HEK293 (cell line): ENCODE measurements at regions not wholly inside any gene's neighbourhood (a gene's known extent, or its start where the extent isn't known, plus 50 kb on each side); places are given as distances from the start of the nearest gene placed in this dataset.

Experiments used
- CTCF ChIA-PET: fragments of 350-600 bp; formaldehyde crosslinking; extraction: SDS; loops from one replicate; lab custom pipeline; 2021; ENCODE audit warnings: antibody characterized with exemption; lab: Yijun Ruan, JAX
- POLR2A ChIA-PET: fragments of 300-600 bp; formaldehyde crosslinking; extraction: SDS; loops from one replicate; lab custom pipeline; 2020; ENCODE audit warnings: antibody characterized with exemption, inconsistent platforms; lab: Yijun Ruan, JAX
- H3K27ac ChIP-seq: fragments of 200-500 bp; sonication (Bioruptor generic); 2 replicates; pipeline ENCODE4 v1.5.1; 2014; ENCODE audit warnings: low read depth, low read length, control low read depth, inconsistent platforms; ENCODE audit errors: extremely low read depth
- H3K36me3 ChIP-seq, 2 experiments: fragments of 200-500 bp in 1 of 2; sonication (Bioruptor generic) in 1 of 2; 1 replicate in 1 of 2; 2 replicates in 1 of 2; pipeline ENCODE4 v1.5.1; 2014 to 2017; ENCODE audit warnings: inconsistent platforms in 2 of 2, low read length in 2 of 2; ENCODE audit not compliant: control insufficient read depth in 2 of 2, insufficient read depth in 1 of 2
- H3K4me1 ChIP-seq: fragments of 200-500 bp; sonication (Bioruptor generic); 2 replicates; pipeline ENCODE4 v1.5.1; 2014; ENCODE audit warnings: mild to moderate bottlenecking, low read length, inconsistent platforms; ENCODE audit not compliant: control insufficient read depth, insufficient read depth
- H3K4me3 ChIP-seq: 2 replicates; pipeline ENCODE4 v1.5.1; 2011; ENCODE audit warnings: low read depth, mild to moderate bottlenecking, control low read depth, low read length, moderate library complexity
- H3K9me3 ChIP-seq: fragments of 200-500 bp; sonication (Bioruptor generic); 2 replicates; pipeline ENCODE4 v1.5.1; 2014; ENCODE audit warnings: low read depth, low read length, inconsistent platforms; ENCODE audit not compliant: control insufficient read depth, insufficient read depth
- CTCF ChIP-seq: fragments of 450-650 bp; formaldehyde crosslinking; IDR thresholded peaks from 2 replicates; pipeline ENCODE4 v1.5.1; 2016; ENCODE audit warnings: missing biosample characterization, missing genetic modification characterization
- HIC1 ChIP-seq: fragments of 450-650 bp; formaldehyde crosslinking; IDR thresholded peaks from 2 replicates; pipeline ENCODE4 v1.5.1; 2016; ENCODE audit warnings: missing biosample characterization, missing genetic modification characterization
- IKZF3 ChIP-seq: fragments of 450-650 bp; IDR thresholded peaks from 2 replicates; pipeline ENCODE4 v1.5.0; 2018; ENCODE audit warnings: missing biosample characterization, mild to moderate bottlenecking, missing genetic modification characterization, moderate library complexity
- PATZ1 ChIP-seq: fragments of 450-650 bp; formaldehyde crosslinking; IDR thresholded peaks from 2 replicates; pipeline ENCODE4 v1.5.1; 2016; ENCODE audit warnings: missing biosample characterization, missing genetic modification characterization
- ZBTB8A ChIP-seq: fragments of 450-650 bp; formaldehyde crosslinking; IDR thresholded peaks from 2 replicates; pipeline ENCODE4 v1.5.1; 2016; ENCODE audit warnings: missing biosample characterization, missing genetic modification characterization
- ZNF114 ChIP-seq: fragments of 450-650 bp; formaldehyde crosslinking; IDR thresholded peaks from 2 replicates; pipeline ENCODE4 v1.5.0; 2017; ENCODE audit warnings: missing biosample characterization, missing genetic modification characterization
- ZNF184 ChIP-seq: fragments of 450-650 bp; IDR thresholded peaks from 2 replicates; pipeline ENCODE4 v1.5.1; 2018; ENCODE audit warnings: missing biosample characterization, mild to moderate bottlenecking, missing genetic modification characterization
- ZNF416 ChIP-seq: fragments of 450-650 bp; formaldehyde crosslinking; IDR thresholded peaks from 2 replicates; pipeline ENCODE4 v1.5.1; 2016; ENCODE audit warnings: missing biosample characterization, missing genetic modification characterization
- ZNF501 ChIP-seq: fragments of 450-650 bp; formaldehyde crosslinking; IDR thresholded peaks from 2 replicates; pipeline ENCODE4 v1.5.1; 2016; ENCODE audit warnings: missing biosample characterization, missing genetic modification characterization
- ZNF510 ChIP-seq: fragments of 450-650 bp; formaldehyde crosslinking; IDR thresholded peaks from 2 replicates; pipeline ENCODE4 v1.5.1; 2018; ENCODE audit warnings: mild to moderate bottlenecking, missing genetic modification characterization, missing biosample characterization; ENCODE audit not compliant: insufficient replicate concordance
- ZNF548 ChIP-seq: fragments of 450-650 bp; formaldehyde crosslinking; IDR thresholded peaks from 2 replicates; pipeline ENCODE4 v1.5.1; 2016; ENCODE audit warnings: missing biosample characterization, missing genetic modification characterization
- ZNF549 ChIP-seq: fragments of 450-650 bp; IDR thresholded peaks from 2 replicates; pipeline ENCODE4 v1.5.1; 2018; ENCODE audit warnings: missing biosample characterization, missing genetic modification characterization, mild to moderate bottlenecking, inconsistent platforms, moderate library complexity
- ZNF585B ChIP-seq: fragments of 450-650 bp; formaldehyde crosslinking; IDR thresholded peaks from 2 replicates; pipeline ENCODE4 v1.5.1; 2016; ENCODE audit warnings: missing biosample characterization, missing genetic modification characterization
- ZNF670 ChIP-seq: fragments of 450-650 bp; formaldehyde crosslinking; IDR thresholded peaks from 2 replicates; pipeline ENCODE4 v1.5.1; 2016; ENCODE audit warnings: missing biosample characterization, missing genetic modification characterization, low read depth
- ZNF747 ChIP-seq: fragments of 450-650 bp; formaldehyde crosslinking; IDR thresholded peaks from 2 replicates; pipeline ENCODE4 v1.5.1; 2016; ENCODE audit warnings: missing biosample characterization, missing genetic modification characterization
- ZNF830 ChIP-seq: fragments of 450-650 bp; IDR thresholded peaks from 2 replicates; pipeline ENCODE4 v1.5.0; 2018; ENCODE audit warnings: missing biosample characterization, missing genetic modification characterization, low read depth, mild to moderate bottlenecking, moderate library complexity
- ZSCAN16 ChIP-seq: fragments of 450-650 bp; formaldehyde crosslinking; IDR thresholded peaks from 2 replicates; pipeline ENCODE4 v1.5.1; 2016; ENCODE audit warnings: missing biosample characterization, missing genetic modification characterization
- ZXDB ChIP-seq: fragments of 450-650 bp; formaldehyde crosslinking; IDR thresholded peaks from 2 replicates; pipeline ENCODE4 v1.5.1; 2016; ENCODE audit warnings: missing biosample characterization, missing genetic modification characterization
- TF ChIP-seq, protein P1 (sequence below): fragments of 450-650 bp; formaldehyde crosslinking; IDR thresholded peaks from 2 replicates; pipeline ENCODE4 v1.5.1; 2016; ENCODE audit warnings: missing biosample characterization, missing genetic modification characterization
- TF ChIP-seq, protein P2 (sequence below): fragments of 450-650 bp; formaldehyde crosslinking; IDR thresholded peaks from 2 replicates; pipeline ENCODE4 v1.5.1; 2016; ENCODE audit warnings: missing biosample characterization, missing genetic modification characterization
- TF ChIP-seq, protein P3 (sequence below): fragments of 450-650 bp; formaldehyde crosslinking; IDR thresholded peaks from 2 replicates; pipeline ENCODE4 v1.5.1; 2017; ENCODE audit warnings: missing biosample characterization, mild to moderate bottlenecking, missing genetic modification characterization, moderate library complexity

GRCh38 chr6:140175486-140175885 is 801.0 kb upstream of the CITED2 start (continued):
- TF ChIP-seq, protein P1, sequence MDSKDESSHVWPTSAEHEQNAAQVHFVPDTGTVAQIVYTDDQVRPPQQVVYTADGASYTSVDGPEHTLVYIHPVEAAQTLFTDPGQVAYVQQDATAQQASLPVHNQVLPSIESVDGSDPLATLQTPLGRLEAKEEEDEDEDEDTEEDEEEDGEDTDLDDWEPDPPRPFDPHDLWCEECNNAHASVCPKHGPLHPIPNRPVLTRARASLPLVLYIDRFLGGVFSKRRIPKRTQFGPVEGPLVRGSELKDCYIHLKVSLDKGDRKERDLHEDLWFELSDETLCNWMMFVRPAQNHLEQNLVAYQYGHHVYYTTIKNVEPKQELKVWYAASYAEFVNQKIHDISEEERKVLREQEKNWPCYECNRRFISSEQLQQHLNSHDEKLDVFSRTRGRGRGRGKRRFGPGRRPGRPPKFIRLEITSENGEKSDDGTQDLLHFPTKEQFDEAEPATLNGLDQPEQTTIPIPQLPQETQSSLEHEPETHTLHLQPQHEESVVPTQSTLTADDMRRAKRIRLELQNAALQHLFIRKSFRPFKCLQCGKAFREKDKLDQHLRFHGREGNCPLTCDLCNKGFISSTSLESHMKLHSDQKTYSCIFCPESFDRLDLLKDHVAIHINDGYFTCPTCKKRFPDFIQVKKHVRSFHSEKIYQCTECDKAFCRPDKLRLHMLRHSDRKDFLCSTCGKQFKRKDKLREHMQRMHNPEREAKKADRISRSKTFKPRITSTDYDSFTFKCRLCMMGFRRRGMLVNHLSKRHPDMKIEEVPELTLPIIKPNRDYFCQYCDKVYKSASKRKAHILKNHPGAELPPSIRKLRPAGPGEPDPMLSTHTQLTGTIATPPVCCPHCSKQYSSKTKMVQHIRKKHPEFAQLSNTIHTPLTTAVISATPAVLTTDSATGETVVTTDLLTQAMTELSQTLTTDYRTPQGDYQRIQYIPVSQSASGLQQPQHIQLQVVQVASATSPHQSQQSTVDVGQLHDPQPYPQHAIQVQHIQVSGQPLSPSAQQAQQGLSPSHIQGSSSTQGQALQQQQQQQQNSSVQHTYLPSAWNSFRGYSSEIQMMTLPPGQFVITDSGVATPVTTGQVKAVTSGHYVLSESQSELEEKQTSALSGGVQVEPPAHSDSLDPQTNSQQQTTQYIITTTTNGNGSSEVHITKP (tag by site-specific recombination), result no peak
- TF ChIP-seq ZNF670 (tag by site-specific recombination) (no peak), IKZF3 (tag by site-specific recombination) (no peak)

DNA sequence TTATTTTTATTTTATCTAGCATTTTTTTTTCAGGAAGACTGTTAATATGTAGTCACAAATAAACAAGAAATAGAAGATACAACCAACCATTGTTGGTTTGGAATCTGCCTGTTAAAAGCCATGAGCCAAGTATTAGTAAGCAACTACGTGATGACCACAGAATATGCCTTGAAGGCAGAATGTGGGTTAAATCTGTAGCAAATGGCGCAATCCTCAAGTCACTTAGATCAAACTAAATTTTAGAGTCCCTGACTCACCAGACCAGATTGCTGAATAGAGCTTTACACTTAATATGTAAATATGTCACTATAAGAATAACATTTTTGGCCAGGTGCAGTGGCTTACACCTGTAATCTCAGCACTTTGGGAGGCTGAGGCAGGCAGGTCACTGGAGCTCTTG is 800.1 kb upstream of the CITED2 start:
- Histone ChIP-seq H3K4me1 (no peaks in the 10 kb centered on the region), H3K27ac (no peak overlapping the region), H3K4me3 (no peak overlapping the region), H3K9me3 (no peaks in the 10 kb centered on the region), H3K36me3 (no peaks in the 10 kb centered on the region)
- ChIA-PET POLR2A (interaction anchor here (0.6 kb wide), 1 partner anchor 698 kb away, joined by 3 read pairs; no protein-coding TSS in a partner anchor), CTCF (no interaction called here)
- TF ChIP-seq ZSCAN16 (tag by site-specific recombination) (no peak), ZNF184 (no peak), ZNF585B (tag by site-specific recombination) (no peak), ZNF747 (no peak), ZNF416 (tag by site-specific recombination) (no peak), HIC1 (tag by site-specific recombination) (no peak)
- TF ChIP-seq, protein P2, sequence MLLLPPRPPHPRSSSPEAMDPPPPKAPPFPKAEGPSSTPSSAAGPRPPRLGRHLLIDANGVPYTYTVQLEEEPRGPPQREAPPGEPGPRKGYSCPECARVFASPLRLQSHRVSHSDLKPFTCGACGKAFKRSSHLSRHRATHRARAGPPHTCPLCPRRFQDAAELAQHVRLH (tag by site-specific recombination), result no peak

- Histone ChIP-seq H3K4me3 (no peak overlapping the region), H3K4me1 (no peaks in the 10 kb centered on the region), H3K9me3 (no peaks in the 10 kb centered on the region), H3K36me3 (no peaks in the 10 kb centered on the region), H3K27ac (no peak overlapping the region)
- ChIA-PET CTCF (no interaction called here), POLR2A (no interaction called here)
- TF ChIP-seq ZNF501 (tag by site-specific recombination), result no peak
- no peak for TF ChIP-seq ZNF747
- no peak for TF ChIP-seq ZNF114 (tag by site-specific recombination)
- no peak for TF ChIP-seq ZNF510 (tag by site-specific recombination)
- no peak for TF ChIP-seq CTCF (tag by site-specific recombination)
- TF ChIP-seq PATZ1 (tag by site-specific recombination), result no peak
- no peak for TF ChIP-seq ZNF549 (tag by site-specific recombination)
- no peak for TF ChIP-seq ZXDB (tag by site-specific recombination)
- TF ChIP-seq ZNF830 (tag by site-specific recombination), result no peak
- no peak for TF ChIP-seq ZNF548 (tag by site-specific recombination)
- TF ChIP-seq, protein P3, sequence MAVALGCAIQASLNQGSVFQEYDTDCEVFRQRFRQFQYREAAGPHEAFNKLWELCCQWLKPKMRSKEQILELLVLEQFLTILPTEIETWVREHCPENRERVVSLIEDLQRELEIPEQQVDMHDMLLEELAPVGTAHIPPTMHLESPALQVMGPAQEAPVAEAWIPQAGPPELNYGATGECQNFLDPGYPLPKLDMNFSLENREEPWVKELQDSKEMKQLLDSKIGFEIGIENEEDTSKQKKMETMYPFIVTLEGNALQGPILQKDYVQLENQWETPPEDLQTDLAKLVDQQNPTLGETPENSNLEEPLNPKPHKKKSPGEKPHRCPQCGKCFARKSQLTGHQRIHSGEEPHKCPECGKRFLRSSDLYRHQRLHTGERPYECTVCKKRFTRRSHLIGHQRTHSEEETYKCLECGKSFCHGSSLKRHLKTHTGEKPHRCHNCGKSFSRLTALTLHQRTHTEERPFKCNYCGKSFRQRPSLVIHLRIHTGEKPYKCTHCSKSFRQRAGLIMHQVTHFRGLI (tag by site-specific recombination), result no peak
- no peak for TF ChIP-seq ZBTB8A
Observed at GRCh38 chr6:140168365-140168764, 793.9 kb upstream of the CITED2 start.
